Upper lobe of right lung (tissue), 1 donor: ENCODE measurements at regions not wholly inside any gene's neighbourhood (a gene's known extent, or its start where the extent isn't known, plus 50 kb on each side); places are given as distances from the start of the nearest gene placed in this dataset.

Experiments used
- ATAC-seq: fragments of 200-7000 bp; cut with Tn5 transposase; one replicate; pipeline ENCODE4 v1.9.1; 2020; ENCODE audit warnings: mild to moderate bottlenecking, moderate library complexity
- DNase-seq: peaks from one replicate; pipeline ENCODE4 v3.0.0-alpha.2; 2020
- H3K27ac ChIP-seq: fragments of 200-600 bp; one replicate; pipeline ENCODE4 v1.8.0; 2022
- H3K27me3 ChIP-seq: fragments of 200-600 bp; one replicate; pipeline ENCODE4 v1.8.0; 2022; ENCODE audit warnings: mild to moderate bottlenecking
- H3K36me3 ChIP-seq: fragments of 200-600 bp; one replicate; pipeline ENCODE4 v1.8.0; 2022
- H3K4me1 ChIP-seq: fragments of 200-600 bp; one replicate; pipeline ENCODE4 v1.8.0; 2022
- H3K4me3 ChIP-seq: fragments of 200-600 bp; one replicate; pipeline ENCODE4 v1.8.0; 2022; ENCODE audit warnings: mild to moderate bottlenecking
- H3K9me3 ChIP-seq: fragments of 200-600 bp; one replicate; pipeline ENCODE4 v1.8.0; 2022
- CTCF ChIP-seq: fragments of 200-600 bp; IDR thresholded peaks from one replicate; pipeline ENCODE4 v1.8.0; 2022; ENCODE audit warnings: antibody characterized with exemption
- intact Hi-C: fragments of 100-400 bp; cut with DNase I; formaldehyde crosslinking; loops from one replicate; pipeline ENCODE4 v1.11.0; 2022
- donor health status: DM: no; HTN: yes; CAD: no; lungs with severe emphysema.

GRCh38 chr3:146682171-146682570 is 77.0 kb upstream of the PLSCR5 start:
- Histone ChIP-seq H3K4me3 (no peak overlapping the region), H3K36me3 (no peaks in the 10 kb centered on the region), H3K27ac (no peak overlapping the region), H3K9me3 (no peaks in the 10 kb centered on the region), H3K4me1 (no peaks in the 10 kb centered on the region), H3K27me3 (no peaks in the 10 kb centered on the region)
- ATAC-seq (no peak), DNase-seq (no peak)
- no peak for TF ChIP-seq CTCF
- intact Hi-C loops, result no loop called here

- Histone ChIP-seq H3K36me3 (no peaks in the 10 kb centered on the region), H3K27ac (no peak overlapping the region), H3K9me3 (no peaks in the 10 kb centered on the region), H3K27me3 (no peaks in the 10 kb centered on the region), H3K4me3 (no peak overlapping the region), H3K4me1 (no peaks in the 10 kb centered on the region)
- DNase-seq (no peak), ATAC-seq (no peak)
- intact Hi-C loops, result no loop called here
- TF ChIP-seq CTCF, result no peak
Observed at GRCh38 chr3:146680617-146681016, 75.5 kb upstream of the PLSCR5 start.

- Histone ChIP-seq H3K27me3 (no peaks in the 10 kb centered on the region), H3K4me1 (no peaks in the 10 kb centered on the region), H3K27ac (no peak overlapping the region), H3K9me3 (no peaks in the 10 kb centered on the region), H3K36me3 (no peaks in the 10 kb centered on the region), H3K4me3 (no peak overlapping the region)
- ATAC-seq, result no peak
- DNase-seq, result no peak
- no peak for TF ChIP-seq CTCF
- intact Hi-C loops, result no loop called here
Observed at GRCh38 chr3:146679995-146680394, 74.8 kb upstream of the PLSCR5 start.

GRCh38 chr3:146679191-146679590 is 74.0 kb upstream of the PLSCR5 start:
- H3K27me3 ChIP-seq, result no peaks in the 10 kb centered on the region
- H3K4me1 ChIP-seq, result no peaks in the 10 kb centered on the region
- no peak for TF ChIP-seq CTCF
- DNase-seq, result no peak
- intact Hi-C loops, result no loop called here
- no peak for ATAC-seq
- no peak overlapping the region for H3K4me3 ChIP-seq
- H3K36me3 ChIP-seq, result no peaks in the 10 kb centered on the region
- no peaks in the 10 kb centered on the region for H3K9me3 ChIP-seq
- no peak overlapping the region for H3K27ac ChIP-seq

GRCh38 chr3:146672941-146673340 is 67.8 kb upstream of the PLSCR5 start:
- H3K9me3 ChIP-seq, result no peaks in the 10 kb centered on the region
- no peak for DNase-seq
- H3K36me3 ChIP-seq, result no peaks in the 10 kb centered on the region
- no peak overlapping the region for H3K4me3 ChIP-seq
- no peaks in the 10 kb centered on the region for H3K4me1 ChIP-seq
- H3K27ac ChIP-seq, result no peak overlapping the region
- H3K27me3 ChIP-seq, result no peaks in the 10 kb centered on the region
- TF ChIP-seq CTCF, result no peak
- intact Hi-C loops, result no loop called here
- no peak for ATAC-seq

GRCh38 chr3:146664403-146664802 is 59.3 kb upstream of the PLSCR5 start:
- Histone ChIP-seq H3K9me3 (no peaks in the 10 kb centered on the region), H3K27ac (no peak overlapping the region), H3K27me3 (no peaks in the 10 kb centered on the region), H3K4me3 (no peak overlapping the region), H3K4me1 (no peaks in the 10 kb centered on the region), H3K36me3 (no peaks in the 10 kb centered on the region)
- ATAC-seq (no peak), DNase-seq (no peak)
- TF ChIP-seq CTCF, result no peak
- intact Hi-C loops, result no loop called here
